ENCODE measurements at regions not wholly inside any gene's neighbourhood (a gene's known extent, or its start where the extent isn't known, plus 50 kb on each side); places are given as distances from the start of the nearest gene placed in this dataset.

DNA sequence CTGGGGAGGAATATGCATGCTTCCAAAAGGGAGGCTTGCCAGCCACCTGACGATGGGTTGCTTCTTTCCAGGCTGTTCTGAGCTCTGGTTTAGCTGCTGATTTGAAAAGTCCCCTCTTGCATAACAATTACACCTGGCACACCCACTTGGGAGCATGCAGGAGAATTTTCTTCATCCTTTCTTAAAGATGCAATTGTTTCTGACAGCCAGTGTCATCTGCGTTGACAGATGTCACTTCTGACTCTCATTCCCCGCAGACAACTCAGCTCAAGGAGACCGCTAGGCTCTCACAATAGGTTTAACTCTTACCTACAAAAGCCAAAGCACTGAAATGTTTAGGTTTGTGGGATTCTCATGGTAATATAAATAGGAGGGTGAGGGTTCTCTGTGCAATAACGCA, 185.6 kb upstream of the SYNPR start:
- DNase-seq (ENCODE audit: extremely low read depth, low read depth): no peak
- TF ChIP-seq CTCF (IDR thresholded peaks at IDR 0.05; ENCODE audit: low read depth, low read length): no peak

GRCh38 chr3:63094642-63095408, 183.3 kb upstream of the SYNPR start:
- no peak for TF ChIP-seq CTCF (IDR thresholded peaks at IDR 0.05; ENCODE audit: low read depth, low read length)
- no peak for DNase-seq (ENCODE audit: extremely low read depth, low read depth)

DNA sequence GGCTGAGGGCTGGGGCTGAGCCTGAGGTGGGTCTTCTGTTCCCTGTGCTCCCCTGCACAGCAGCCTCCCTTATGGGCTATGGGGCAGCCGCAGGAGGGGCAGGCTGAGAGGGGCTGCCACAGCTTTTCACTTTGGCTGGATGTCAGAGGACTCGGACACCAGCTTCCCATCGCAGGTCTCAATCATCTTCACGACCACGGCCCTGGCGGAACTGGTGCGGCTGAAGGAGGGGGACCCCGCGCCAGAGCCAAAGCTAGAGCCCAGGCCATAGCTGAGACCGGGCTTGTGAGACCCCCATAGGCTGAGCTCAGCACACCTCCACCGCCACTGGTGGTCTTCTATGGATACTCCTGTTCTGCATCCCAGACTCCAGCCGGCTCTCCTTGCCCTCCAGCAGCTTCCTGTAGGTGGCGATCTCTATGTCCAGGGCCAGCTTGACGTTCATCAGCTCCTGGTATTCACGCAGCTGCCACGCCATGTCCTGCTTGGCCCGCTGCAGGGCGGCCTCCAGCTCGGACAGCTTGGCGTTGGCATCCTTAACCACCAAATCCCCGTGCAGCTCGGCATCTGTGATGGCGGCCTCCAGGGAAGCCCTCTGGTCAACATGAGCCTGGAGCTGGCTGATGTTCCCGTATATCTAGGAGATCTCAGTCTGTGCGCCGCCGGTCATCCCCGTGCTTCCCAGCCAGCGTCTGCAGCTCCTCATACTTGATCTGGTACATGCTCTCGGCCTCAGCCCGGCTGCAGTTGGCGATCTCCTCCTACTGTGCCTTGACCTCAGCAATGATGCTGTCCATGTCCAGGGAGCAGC, 181.7 kb upstream of the SYNPR start:
- no peak for DNase-seq (ENCODE audit: extremely low read depth, low read depth)
- TF ChIP-seq CTCF (IDR thresholded peaks at IDR 0.05; ENCODE audit: low read depth, low read length): no peak

GRCh38 chr3:63097396-63097795, 180.7 kb upstream of the SYNPR start:
- TF ChIP-seq CTCF (IDR thresholded peaks at IDR 0.05; ENCODE audit: low read depth, low read length): no peak
- DNase-seq (ENCODE audit: extremely low read depth, low read depth): no peak

- no peak for TF ChIP-seq CTCF (IDR thresholded peaks at IDR 0.05; ENCODE audit: low read depth, low read length)
Measured at GRCh38 chr3:63116922-63117321, 161.2 kb upstream of the SYNPR start.

GRCh38 chr3:63124090-63124489, 154.0 kb upstream of the SYNPR start:
- DNase-seq (ENCODE audit: extremely low read depth, low read depth): no peak
- TF ChIP-seq CTCF (IDR thresholded peaks at IDR 0.05; ENCODE audit: low read depth, low read length): no peak

More at GRCh38 chr3:63116922-63117321, 161.2 kb upstream of the SYNPR start:
- no peak for DNase-seq (ENCODE audit: extremely low read depth, low read depth)

- DNase-seq (ENCODE audit: extremely low read depth, low read depth): no peak
- TF ChIP-seq CTCF (IDR thresholded peaks at IDR 0.05; ENCODE audit: low read depth, low read length): no peak
Measured at GRCh38 chr3:63126530-63126929, 151.6 kb upstream of the SYNPR start.
